OCI-LY3 (cell line): ENCODE measurements at regions not wholly inside any gene's neighbourhood (a gene's known extent, or its start where the extent isn't known, plus 50 kb on each side); places are given as distances from the start of the nearest gene placed in this dataset.

Experiments
- H2AFZ ChIP-seq: fragments of 200-600, 300-600 bp; shearing (Covaris generic); 2 replicates; pipeline ENCODE4 v1.6.0; 2014; ENCODE audit warnings: antibody characterized with exemption, low read depth, low read length
- H3K27ac ChIP-seq: fragments of 200-600, 300-600 bp; sonication (generic); 2 replicates; pipeline ENCODE4 v1.5.1; 2014; ENCODE audit warnings: mild to moderate bottlenecking, low read length, moderate library complexity, mixed read lengths
- H3K27me3 ChIP-seq: fragments of 200-600, 300-600 bp; sonication (generic); 2 replicates; pipeline ENCODE4 v1.6.1; 2014; ENCODE audit warnings: low read depth, low read length, mixed read lengths
- H3K36me3 ChIP-seq: fragments of 200-600, 300-600 bp; sonication (generic); replicated peaks from 2 replicates; pipeline ENCODE3; 2014; ENCODE audit warnings: low read depth, low read length, mixed read lengths
- H3K4me1 ChIP-seq: fragments of 300-600, 200-600 bp; sonication (generic); 2 replicates; pipeline ENCODE4 v1.6.1; 2014; ENCODE audit warnings: low read length, mixed read lengths
- H3K4me2 ChIP-seq: fragments of 200-600, 300-600 bp; sonication (generic); 2 replicates; pipeline ENCODE4 v1.6.1; 2014; ENCODE audit warnings: low read length, mixed read lengths
- H3K4me3 ChIP-seq: fragments of 300-600, 200-600 bp; sonication (generic); 2 replicates; pipeline ENCODE4 v1.5.1; 2014; ENCODE audit warnings: antibody characterized with exemption, mild to moderate bottlenecking, low read length, moderate library complexity
- H3K79me2 ChIP-seq: fragments of 300-600, 200-600 bp; shearing (Covaris generic); 2 replicates; pipeline ENCODE4 v1.6.1; 2014; ENCODE audit warnings: mild to moderate bottlenecking, low read length, mixed read lengths
- H3K9ac ChIP-seq: fragments of 300-600, 200-600 bp; shearing (Covaris generic); 2 replicates; pipeline ENCODE4 v1.6.0; 2014; ENCODE audit warnings: mild to moderate bottlenecking, low read length, moderate library complexity
- H3K9me3 ChIP-seq: fragments of 200-600, 300-600 bp; shearing (Covaris generic); 2 replicates; pipeline ENCODE4 v1.6.1; 2014; ENCODE audit warnings: low read length, mixed read lengths; ENCODE audit not compliant: insufficient read depth
- H4K20me1 ChIP-seq: fragments of 200-600, 300-600 bp; sonication (generic); 2 replicates; pipeline ENCODE4 v1.6.1; 2016; ENCODE audit warnings: low read length, mixed read lengths; ENCODE audit not compliant: insufficient read depth
- CTCF ChIP-seq: fragments of 200-600, 300-600 bp; sonication (generic); IDR thresholded peaks from 2 replicates; pipeline ENCODE4 v1.5.1; 2014; ENCODE audit warnings: antibody characterized with exemption, low read length, low read depth
- EZH2phosphoT487 ChIP-seq: fragments of 200-600 bp; shearing (Covaris generic); IDR thresholded peaks from 2 replicates; pipeline ENCODE4 v1.6.1; 2018; ENCODE audit warnings: antibody characterized with exemption, mixed run types, low read depth

DNA sequence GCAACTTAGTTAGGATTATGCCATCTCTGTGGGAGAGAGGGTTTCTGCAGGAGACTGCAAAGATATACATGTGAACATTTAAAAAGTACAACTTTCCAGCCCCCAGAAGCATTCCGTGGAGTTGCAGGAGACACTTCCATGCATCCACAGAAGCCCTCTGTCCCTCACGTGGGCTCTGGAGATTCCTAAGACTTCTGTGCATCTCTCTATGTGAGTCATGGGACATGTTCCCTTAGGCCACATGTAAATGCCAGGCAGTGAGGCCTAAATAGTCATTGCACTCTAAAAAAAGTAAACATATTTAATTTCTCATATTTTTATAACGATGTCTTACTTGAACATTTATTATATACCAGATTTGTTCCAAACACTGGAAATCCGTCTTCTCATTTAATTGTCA, 126.5 kb upstream of the ROPN1 start:
- H3K4me1 ChIP-seq = no peaks in the 10 kb centered on the region
- no peaks in the 10 kb centered on the region for H3K79me2 ChIP-seq
- TF ChIP-seq EZH2phosphoT487 (no peak), CTCF (no peak)
- no peak overlapping the region for H2AFZ ChIP-seq
- H3K9ac ChIP-seq = no peak overlapping the region
- no peak overlapping the region for H3K4me2 ChIP-seq
- H3K27ac ChIP-seq = no peak overlapping the region
- no peak overlapping the region for H3K4me3 ChIP-seq
- H4K20me1 ChIP-seq = no peaks in the 10 kb centered on the region
- H3K27me3 ChIP-seq = peaks cover 36% of the 10 kb centered on the region
- no peaks in the 10 kb centered on the region for H3K36me3 ChIP-seq
- H3K9me3 ChIP-seq = no peaks in the 10 kb centered on the region

- no peaks in the 10 kb centered on the region for H3K79me2 ChIP-seq
- H3K9me3 ChIP-seq = no peaks in the 10 kb centered on the region
- H3K36me3 ChIP-seq = no peaks in the 10 kb centered on the region
- H3K27me3 ChIP-seq = peaks cover 44% of the 10 kb centered on the region
- H3K27ac ChIP-seq = no peak overlapping the region
- TF ChIP-seq CTCF (no peak), EZH2phosphoT487 (no peak)
- H2AFZ ChIP-seq = no peak overlapping the region
- no peak overlapping the region for H3K9ac ChIP-seq
- H4K20me1 ChIP-seq = no peaks in the 10 kb centered on the region
- H3K4me1 ChIP-seq = no peaks in the 10 kb centered on the region
- H3K4me3 ChIP-seq = no peak overlapping the region
- no peak overlapping the region for H3K4me2 ChIP-seq
These were observed 127.3 kb upstream of the ROPN1 start for GRCh38 chr3:124119056-124119716.

DNA sequence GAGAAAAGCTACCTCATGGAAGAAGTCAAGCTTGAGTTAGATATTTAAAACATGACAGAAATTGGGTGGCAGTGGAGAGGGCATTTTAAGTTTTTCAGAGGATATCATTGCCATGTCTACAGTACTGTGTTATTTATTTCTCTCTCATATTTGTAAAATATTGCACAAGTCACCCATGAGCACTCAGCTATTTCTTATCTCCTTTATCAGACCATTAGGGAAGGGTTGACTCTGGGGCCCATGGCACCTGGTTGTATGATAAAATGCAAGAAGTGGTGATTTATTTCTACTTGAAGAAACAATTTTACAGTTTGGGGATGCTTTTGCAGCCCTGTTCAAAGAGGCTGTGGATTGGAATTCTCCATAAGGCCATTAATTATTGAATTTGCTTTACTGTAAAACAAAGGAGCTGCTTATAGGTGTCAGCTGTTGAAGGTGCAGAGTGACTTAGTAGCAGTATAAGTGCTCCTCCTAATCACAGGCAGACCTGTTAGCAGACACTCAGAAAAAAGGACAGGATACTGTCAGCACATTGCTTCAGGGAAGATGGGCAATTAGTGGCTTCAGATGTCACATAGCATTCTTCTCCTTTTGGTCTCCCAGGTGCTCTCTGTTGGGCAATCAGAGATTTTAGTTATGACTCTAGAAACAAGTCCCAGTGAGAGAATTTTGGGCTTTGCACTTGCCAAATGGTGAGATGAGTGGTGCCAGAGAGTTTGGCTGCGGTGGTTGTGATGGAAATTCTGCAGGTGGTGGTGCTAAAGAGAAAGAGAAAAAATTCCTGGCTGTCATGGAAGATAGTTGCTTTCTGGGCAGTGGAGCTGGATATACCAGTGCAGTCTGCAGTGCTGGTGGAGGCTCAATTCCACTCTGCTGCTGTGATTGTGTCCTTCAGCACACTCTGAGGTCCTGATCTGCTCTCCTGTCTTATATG, 129.7 kb upstream of the ROPN1 start:
- Histone ChIP-seq H4K20me1 (no peaks in the 10 kb centered on the region), H3K9me3 (no peaks in the 10 kb centered on the region)

More for the DNA sequence above, 129.7 kb upstream of the ROPN1 start:
- TF ChIP-seq EZH2phosphoT487 = no peak
- no peak for TF ChIP-seq CTCF
- Histone ChIP-seq H3K4me1 (no peaks in the 10 kb centered on the region), H3K79me2 (no peaks in the 10 kb centered on the region), H2AFZ (no peak overlapping the region), H3K4me3 (no peak overlapping the region), H3K27ac (no peak overlapping the region), H3K4me2 (no peak overlapping the region), H3K36me3 (no peaks in the 10 kb centered on the region), H3K27me3 (peaks cover 55% of the 10 kb centered on the region), H3K9ac (no peak overlapping the region)
